Activated naive CD4-positive, alpha-beta T cell treated with anti-CD3 and anti-CD28 coated beads, Interleukin-2, amount 50 U/mL, for 72 hours (primary cell): ENCODE measurements at regions not wholly inside any gene's neighbourhood (a gene's known extent, or its start where the extent isn't known, plus 50 kb on each side); places are given as distances from the start of the nearest gene placed in this dataset.
"Not testable (repeated sequence)": the region's sequence is repeated elsewhere in the genome, so short reads cannot be mapped to it uniquely, and the experiment has no call there.

Experiments used
- ATAC-seq, 2 donors: fragments of 150-1000 bp; cut with Tn5 transposase; 2 replicates each; pipeline ENCODE4 v1.10.0; 2021; ENCODE audit warnings: mild to moderate bottlenecking in 2 of 2, moderate library complexity in 2 of 2
- DNase-seq, 2 donors: peaks; one replicate each; pipeline ENCODE4 v3.0.0; 2021 to 2022; ENCODE audit warnings: low spot score in 2 of 2
- H3K27ac Mint-ChIP-seq, 2 donors: one replicate each; pipeline ENCODE4 v1.8.0; 2022; ENCODE audit warnings: mild to moderate bottlenecking in 2 of 2, mixed read lengths in 2 of 2
- H3K36me3 Mint-ChIP-seq, 2 donors: one replicate each; pipeline ENCODE4 v1.8.0; 2022; ENCODE audit warnings: mixed read lengths in 2 of 2
- H3K9me3 Mint-ChIP-seq, 2 donors: one replicate each; pipeline ENCODE4 v1.8.0; 2022; ENCODE audit warnings: mixed read lengths in 2 of 2

- no peak for ATAC-seq
- H3K9me3 Mint-ChIP-seq: peaks cover 17 to 18% of the 10 kb centered on the region in 2 donors
Measured at GRCh38 chr3:88744896-88745295, 362.5 kb upstream of the EPHA3 start.

GRCh38 chr3:88747145-88747544 is 360.3 kb upstream of the EPHA3 start:
- not testable (repeated sequence) for H3K27ac Mint-ChIP-seq, H3K36me3 Mint-ChIP-seq, DNase-seq, ATAC-seq
- H3K9me3 Mint-ChIP-seq: peaks cover 15 to 18% of the 10 kb centered on the region in 2 donors

More at GRCh38 chr3:88744896-88745295, 362.5 kb upstream of the EPHA3 start:
- DNase-seq: no peak
- Mint-ChIP-seq H3K27ac (no peak overlapping the region), H3K36me3 (peaks cover 0 to 9% of the 10 kb centered on the region in 2 donors)

GRCh38 chr3:88758676-88759075 is 348.7 kb upstream of the EPHA3 start:
- Mint-ChIP-seq H3K27ac (no peak overlapping the region), H3K36me3 (no peaks in the 10 kb centered on the region), H3K9me3 (peaks cover 7 to 11% of the 10 kb centered on the region in 2 donors)
- no peak for DNase-seq
- no peak for ATAC-seq

- no peak for DNase-seq
- no peaks in the 10 kb centered on the region for H3K36me3 Mint-ChIP-seq
Measured at GRCh38 chr3:88767746-88768145, 339.7 kb upstream of the EPHA3 start.

GRCh38 chr3:88773766-88774165 is 333.7 kb upstream of the EPHA3 start:
- ATAC-seq: no peak
- no peak for DNase-seq
- Mint-ChIP-seq H3K9me3 (peaks cover 0 to 7% of the 10 kb centered on the region in 2 donors), H3K36me3 (no peaks in the 10 kb centered on the region), H3K27ac (no peak overlapping the region)

More at GRCh38 chr3:88767746-88768145, 339.7 kb upstream of the EPHA3 start:
- Mint-ChIP-seq H3K27ac (no peak overlapping the region), H3K9me3 (peaks cover 7 to 14% of the 10 kb centered on the region in 2 donors)
- no peak for ATAC-seq

GRCh38 chr3:88775026-88775690 is 332.3 kb upstream of the EPHA3 start:
- Mint-ChIP-seq H3K9me3 (peaks cover 0 to 7% of the 10 kb centered on the region in 2 donors), H3K36me3 (no peaks in the 10 kb centered on the region), H3K27ac (no peak overlapping the region)
- DNase-seq (no peak), ATAC-seq (no peak)

GRCh38 chr3:88779482-88779881 is 327.9 kb upstream of the EPHA3 start:
- Mint-ChIP-seq H3K9me3 (peaks cover 7 to 15% of the 10 kb centered on the region in 2 donors), H3K36me3 (no peaks in the 10 kb centered on the region), H3K27ac (no peak overlapping the region)
- ATAC-seq: no peak
- DNase-seq: no peak

GRCh38 chr3:88784925-88785324 is 322.5 kb upstream of the EPHA3 start:
- H3K9me3 Mint-ChIP-seq: peaks cover 7 to 23% of the 10 kb centered on the region in 2 donors
- no peaks in the 10 kb centered on the region for H3K36me3 Mint-ChIP-seq
- ATAC-seq (no peak), DNase-seq (no peak)
- H3K27ac Mint-ChIP-seq: no peak overlapping the region

GRCh38 chr3:88785841-88786240 is 321.6 kb upstream of the EPHA3 start:
- H3K36me3 Mint-ChIP-seq: no peaks in the 10 kb centered on the region
- DNase-seq (no peak), ATAC-seq (no peak)
- H3K27ac Mint-ChIP-seq: no peak overlapping the region
- peaks cover 6 to 27% of the 10 kb centered on the region in 2 donors for H3K9me3 Mint-ChIP-seq

- H3K9me3 Mint-ChIP-seq: peaks cover 28 to 41% of the 10 kb centered on the region in 2 donors
- no peak overlapping the region for H3K27ac Mint-ChIP-seq
- peaks cover 9 to 28% of the 10 kb centered on the region in 2 donors for H3K36me3 Mint-ChIP-seq
- DNase-seq (no peak), ATAC-seq (no peak)
Measured at GRCh38 chr3:88795503-88795902, 311.9 kb upstream of the EPHA3 start.

- DNase-seq (no peak), ATAC-seq (no peak)
- H3K27ac Mint-ChIP-seq: no peak overlapping the region
- H3K9me3 Mint-ChIP-seq: peaks cover 5 to 10% of the 10 kb centered on the region in 2 donors
- H3K36me3 Mint-ChIP-seq: peaks cover 0 to 5% of the 10 kb centered on the region in 2 donors
Measured at GRCh38 chr3:88807491-88808105, 299.8 kb upstream of the EPHA3 start.

GRCh38 chr3:88809993-88810392 is 297.4 kb upstream of the EPHA3 start:
- DNase-seq (no peak), ATAC-seq (no peak)
- Mint-ChIP-seq H3K9me3 (peaks cover 0 to 10% of the 10 kb centered on the region in 2 donors), H3K36me3 (peaks cover 0 to 5% of the 10 kb centered on the region in 2 donors), H3K27ac (no peak overlapping the region)

GRCh38 chr3:88810455-88810854 is 297.0 kb upstream of the EPHA3 start:
- DNase-seq: no peak
- ATAC-seq: no peak
- Mint-ChIP-seq H3K9me3 (peaks cover 0 to 10% of the 10 kb centered on the region in 2 donors), H3K27ac (no peak overlapping the region), H3K36me3 (peaks cover 0 to 3% of the 10 kb centered on the region in 2 donors)

- no peak for ATAC-seq
- Mint-ChIP-seq H3K27ac (no peak overlapping the region), H3K9me3 (peaks cover 0 to 10% of the 10 kb centered on the region in 2 donors), H3K36me3 (no peaks in the 10 kb centered on the region)
- DNase-seq: no peak
Measured at GRCh38 chr3:88811096-88811495, 296.3 kb upstream of the EPHA3 start.

- Mint-ChIP-seq H3K9me3 (peaks cover 0 to 10% of the 10 kb centered on the region in 2 donors), H3K27ac (no peak overlapping the region), H3K36me3 (no peaks in the 10 kb centered on the region)
- no peak for DNase-seq
- ATAC-seq: no peak
Measured at GRCh38 chr3:88812576-88812975, 294.8 kb upstream of the EPHA3 start.

GRCh38 chr3:88816445-88816844 is 291.0 kb upstream of the EPHA3 start:
- no peak for DNase-seq
- H3K36me3 Mint-ChIP-seq: no peaks in the 10 kb centered on the region
- no peak for ATAC-seq
- H3K27ac Mint-ChIP-seq: no peak overlapping the region
- peaks cover 0 to 6% of the 10 kb centered on the region in 2 donors for H3K9me3 Mint-ChIP-seq

- Mint-ChIP-seq H3K9me3 (peaks cover 0 to 4% of the 10 kb centered on the region in 2 donors), H3K27ac (no peak overlapping the region), H3K36me3 (no peaks in the 10 kb centered on the region)
- ATAC-seq (no peak), DNase-seq (no peak)
Measured at GRCh38 chr3:88824666-88825564, 282.5 kb upstream of the EPHA3 start.
